ENCODE measurements at regions not wholly inside any gene's neighbourhood (a gene's known extent, or its start where the extent isn't known, plus 50 kb on each side); places are given as distances from the start of the nearest gene placed in this dataset.

- TF ChIP-seq RELB (IDR thresholded peaks at IDR 0.05; ENCODE audit: low read depth) (no peak), RCOR1 (conservative IDR thresholded peaks at IDR 0.05; ENCODE audit: low read depth, low read length) (no peak), PAX5 (IDR thresholded peaks at IDR 0.05; ENCODE audit: borderline replicate concordance, low read depth, low read length) (no peak), EGR1 (IDR thresholded peaks at IDR 0.05; ENCODE audit: borderline replicate concordance in 1 of 2, low read depth in 2 of 2, low read length in 2 of 2) (no peak), NR2F1 (conservative IDR thresholded peaks at IDR 0.05) (no peak), KDM1A (IDR thresholded peaks at IDR 0.05; ENCODE audit: borderline replicate concordance) (no peak)
These were observed 131.3 kb downstream of the LACC1 start (continued) for GRCh38 chr13:44011036-44011435.

DNA sequence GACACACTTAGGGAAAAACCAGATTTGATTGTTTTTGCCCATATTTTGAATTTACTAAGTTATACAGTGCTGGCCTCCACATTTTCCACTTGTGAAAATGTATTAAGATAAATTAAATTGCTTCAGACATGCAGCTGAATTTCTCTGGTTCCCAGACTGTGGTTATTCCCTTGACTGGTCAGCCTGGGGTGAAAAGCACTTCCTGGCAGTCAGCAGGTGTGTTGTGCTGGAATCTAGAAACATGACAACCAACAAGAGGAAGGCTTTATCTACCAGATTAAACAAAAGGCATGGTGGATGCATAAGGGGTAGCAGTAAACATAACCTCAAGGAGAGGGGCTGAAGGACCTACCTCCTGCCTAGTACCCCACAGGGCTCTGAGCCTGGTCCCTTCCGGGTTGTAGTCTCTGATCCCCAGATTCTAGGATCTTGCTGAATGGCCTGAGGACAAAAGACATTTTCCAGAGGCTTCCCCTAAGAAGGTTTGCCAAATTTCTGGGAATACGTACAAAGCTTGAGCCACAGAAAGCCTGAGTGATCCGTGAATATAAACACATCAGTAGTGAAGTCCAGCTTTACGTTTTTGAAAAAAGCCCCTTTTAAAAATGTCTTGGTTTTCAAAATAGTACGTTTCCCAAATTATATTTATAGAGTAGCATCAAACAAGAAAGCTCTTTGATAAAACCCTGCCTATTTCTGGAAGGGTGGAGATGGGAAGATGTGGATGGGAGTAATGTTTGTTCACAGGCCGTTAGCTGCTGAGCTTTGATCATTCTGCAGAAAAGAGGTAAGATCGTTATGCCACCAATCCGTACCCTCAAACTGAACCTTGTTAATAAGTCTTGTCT lies 133.4 kb downstream of the LACC1 start:
- H3K9me3 ChIP-seq (replicated peaks; ENCODE audit: control insufficient read depth, insufficient read depth, low read length) = no peaks in the 10 kb centered on the region
- POLR2A ChIA-PET = no interaction called here
- no peaks in the 10 kb centered on the region for H4K20me1 ChIP-seq (ENCODE audit: control insufficient read depth, insufficient read depth)
- no peak overlapping the region for H3K9ac ChIP-seq (ENCODE audit: control insufficient read depth, insufficient read depth, low read length)
- 29% methylated on average over 8 of the region's 8 CpGs for WGBS (ENCODE audit: insufficient coverage, insufficient replicate concordance, low lambda C conversion rate, missing lambda C conversion rate)
- ATAC-seq = no peak
- no TSS peak for BruUV-seq (replicated peaks)
- H3K27me3 ChIP-seq (replicated peaks in 1 of 2; ENCODE audit: control insufficient read depth in 2 of 2, insufficient read depth in 2 of 2, low read length in 1 of 2) = peaks cover 0 to 5% of the 10 kb centered on the region in 2 experiments; a peak in 2 of 4 replicates
- H3K4me2 ChIP-seq (ENCODE audit: control insufficient read depth, insufficient read depth) = no peak overlapping the region
- SMC1A ChIA-PET (ENCODE audit: uncharacterized antibody, unreplicated experiment) = interaction anchor here (1.0 kb wide), 1 partner anchor 11 kb away, joined by 5 read pairs; no protein-coding TSS in a partner anchor
- in situ Hi-C loops (cut with MboI) (no loop called here), intact Hi-C loops (cut with micrococcal nuclease; ENCODE audit: unreplicated experiment) (no loop called here)
- no peaks in the 10 kb centered on the region for H3K36me3 ChIP-seq (ENCODE audit: control insufficient read depth in 2 of 2, insufficient read depth in 2 of 2, low read length in 1 of 2)
- no peak overlapping the region for H3K27ac ChIP-seq (ENCODE audit: control insufficient read depth, insufficient read depth)
- CTCF ChIA-PET = interaction anchor here (0.6 to 1.3 kb wide), 2 partner anchors 8 to 61 kb away, joined by 3 to 4 read pairs; no protein-coding TSS in a partner anchor
- no peak for DNase-seq (ENCODE audit: low read depth, low spot score)
- TF ChIP-seq ZZZ3 (IDR thresholded peaks at IDR 0.05; ENCODE audit: control insufficient read depth, insufficient read length, low read depth) = no peak
- no peak for TF ChIP-seq SMARCA5 (IDR thresholded peaks at IDR 0.05)
- TF ChIP-seq, protein P1, sequence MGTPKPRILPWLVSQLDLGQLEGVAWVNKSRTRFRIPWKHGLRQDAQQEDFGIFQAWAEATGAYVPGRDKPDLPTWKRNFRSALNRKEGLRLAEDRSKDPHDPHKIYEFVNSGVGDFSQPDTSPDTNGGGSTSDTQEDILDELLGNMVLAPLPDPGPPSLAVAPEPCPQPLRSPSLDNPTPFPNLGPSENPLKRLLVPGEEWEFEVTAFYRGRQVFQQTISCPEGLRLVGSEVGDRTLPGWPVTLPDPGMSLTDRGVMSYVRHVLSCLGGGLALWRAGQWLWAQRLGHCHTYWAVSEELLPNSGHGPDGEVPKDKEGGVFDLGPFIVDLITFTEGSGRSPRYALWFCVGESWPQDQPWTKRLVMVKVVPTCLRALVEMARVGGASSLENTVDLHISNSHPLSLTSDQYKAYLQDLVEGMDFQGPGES (IDR thresholded peaks at IDR 0.05) = no peak
- no peak for TF ChIP-seq ZNF384 (IDR thresholded peaks at IDR 0.05; ENCODE audit: borderline replicate concordance, low read depth, low read length)
- TF ChIP-seq, protein P2, sequence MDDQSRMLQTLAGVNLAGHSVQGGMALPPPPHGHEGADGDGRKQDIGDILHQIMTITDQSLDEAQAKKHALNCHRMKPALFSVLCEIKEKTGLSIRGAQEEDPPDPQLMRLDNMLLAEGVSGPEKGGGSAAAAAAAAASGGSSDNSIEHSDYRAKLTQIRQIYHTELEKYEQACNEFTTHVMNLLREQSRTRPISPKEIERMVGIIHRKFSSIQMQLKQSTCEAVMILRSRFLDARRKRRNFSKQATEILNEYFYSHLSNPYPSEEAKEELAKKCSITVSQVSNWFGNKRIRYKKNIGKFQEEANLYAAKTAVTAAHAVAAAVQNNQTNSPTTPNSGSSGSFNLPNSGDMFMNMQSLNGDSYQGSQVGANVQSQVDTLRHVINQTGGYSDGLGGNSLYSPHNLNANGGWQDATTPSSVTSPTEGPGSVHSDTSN (IDR thresholded peaks at IDR 0.05; ENCODE audit: insufficient replicate concordance, low read depth, low read length) = no peak
- TF ChIP-seq RCOR1 (conservative IDR thresholded peaks at IDR 0.05; ENCODE audit: low read depth, low read length) = no peak
- H2AFZ ChIP-seq (ENCODE audit: control insufficient read depth, low read depth, low read length) = no peak overlapping the region
- H3K79me2 ChIP-seq (ENCODE audit: control insufficient read depth, insufficient read depth, low read length) = no peaks in the 10 kb centered on the region
- RAD21 ChIA-PET (ENCODE audit: unreplicated experiment) = no interaction called here
- FAIRE-seq = no peak
- no peaks in the 10 kb centered on the region for H3K4me1 ChIP-seq (ENCODE audit: control insufficient read depth, insufficient read depth, low read length)
- no peak overlapping the region for H3K4me3 ChIP-seq

Measured in GM12878 (cell line).